Vagina (tissue), 2 donors: ENCODE measurements at regions not wholly inside any gene's neighbourhood (a gene's known extent, or its start where the extent isn't known, plus 50 kb on each side); places are given as distances from the start of the nearest gene placed in this dataset.

Source experiments
- CTCF ChIP-seq, 3 experiments: fragments of 450-650 bp in 2 of 3; fragments of 200-600 bp in 1 of 3; sonication (generic) in 1 of 3; IDR thresholded peaks; one replicate each; pipeline ENCODE4 v1.5.1; 2017 to 2019; ENCODE audit warnings: antibody characterized with exemption in 3 of 3, mild to moderate bottlenecking in 2 of 3, moderate library complexity in 2 of 3
- POLR2A ChIP-seq, 2 donors: fragments of 450-650 bp; IDR thresholded peaks; one replicate each; pipeline ENCODE4 v1.6.1; 2017; ENCODE audit warnings: antibody characterized with exemption in 2 of 2, mild to moderate bottlenecking in 2 of 2, moderate library complexity in 2 of 2

GRCh38 chr13:80841414-80841813 lies 500.5 kb upstream of the SPRY2 start:
- TF ChIP-seq POLR2A (IDR thresholded peaks at IDR 0.05) (no peak), CTCF (IDR thresholded peaks at IDR 0.05) (no peak)
